Loucy (cell line): ENCODE measurements at regions not wholly inside any gene's neighbourhood (a gene's known extent, or its start where the extent isn't known, plus 50 kb on each side); places are given as distances from the start of the nearest gene placed in this dataset.

Experiments
- H2AFZ ChIP-seq: fragments of 200-600 bp; sonication (generic); 2 replicates; pipeline ENCODE4 v1.6.0; 2016; ENCODE audit warnings: antibody characterized with exemption, mild to moderate bottlenecking, low read length, moderate library complexity
- H3F3A ChIP-seq: fragments of 200-600 bp; 2 replicates; pipeline ENCODE4 v1.6.0; 2016; ENCODE audit warnings: antibody characterized with exemption, low read depth, mild to moderate bottlenecking
- H3K27me3 ChIP-seq: fragments of 200-600 bp; sonication (generic); 2 replicates; pipeline ENCODE4 v1.6.1; 2014; ENCODE audit warnings: low read length, mild to moderate bottlenecking; ENCODE audit not compliant: insufficient read depth, poor library complexity, severe bottlenecking
- H3K36me3 ChIP-seq: fragments of 200-600 bp; sonication (generic); 2 replicates; pipeline ENCODE4 v1.6.1; 2016; ENCODE audit warnings: low read length; ENCODE audit not compliant: insufficient read depth
- H3K4me1 ChIP-seq: fragments of 200-600 bp; sonication (generic); 2 replicates; pipeline ENCODE4 v1.5.1; 2014; ENCODE audit warnings: low read length, mild to moderate bottlenecking; ENCODE audit not compliant: insufficient read depth, poor library complexity, severe bottlenecking
- H3K4me2 ChIP-seq: fragments of 200-600 bp; sonication (generic); 2 replicates; pipeline ENCODE4 v1.6.0; 2014; ENCODE audit warnings: antibody characterized with exemption, low read length, low read depth, mild to moderate bottlenecking; ENCODE audit not compliant: poor library complexity, severe bottlenecking
- H3K4me3 ChIP-seq: fragments of 200-600 bp; sonication (generic); 2 replicates; pipeline ENCODE4 v1.5.1; 2014; ENCODE audit warnings: low read length, mild to moderate bottlenecking, mixed read lengths; ENCODE audit not compliant: poor library complexity, severe bottlenecking
- H3K79me2 ChIP-seq: fragments of 200-600 bp; sonication (generic); 2 replicates; pipeline ENCODE4 v1.6.1; 2014; ENCODE audit warnings: low read length; ENCODE audit not compliant: insufficient read depth
- H3K9ac ChIP-seq: fragments of 200-600 bp; sonication (generic); 2 replicates; pipeline ENCODE4 v1.6.0; 2014; ENCODE audit warnings: mild to moderate bottlenecking, low read depth, low read length, moderate library complexity; ENCODE audit not compliant: poor library complexity, severe bottlenecking
- H3K9me2 ChIP-seq: fragments of 200-600 bp; sonication (generic); replicated peaks from 2 replicates; pipeline ENCODE4 v1.6.1; 2016; ENCODE audit warnings: low read depth, low read length, mixed read lengths
- H3K9me3 ChIP-seq: fragments of 200-600 bp; sonication (generic); 2 replicates; pipeline ENCODE4 v1.6.1; 2014; ENCODE audit warnings: mild to moderate bottlenecking, antibody characterized with exemption, low read length, low read depth; ENCODE audit not compliant: insufficient read depth
- H4K20me1 ChIP-seq: fragments of 200-600 bp; sonication (generic); 2 replicates; pipeline ENCODE4 v1.6.0; 2014; ENCODE audit warnings: antibody characterized with exemption, low read length, mild to moderate bottlenecking; ENCODE audit not compliant: insufficient read depth, poor library complexity, severe bottlenecking
- CTCF ChIP-seq: fragments of 200-600 bp; sonication (generic); conservative IDR thresholded peaks from 2 replicates; pipeline ENCODE4 v1.5.1; 2014; ENCODE audit warnings: mild to moderate bottlenecking, antibody characterized with exemption, low read length
- EZH2phosphoT487 ChIP-seq: fragments of 200-600 bp; IDR thresholded peaks from 2 replicates; pipeline ENCODE4 v1.6.1; 2018; ENCODE audit warnings: antibody characterized with exemption, mild to moderate bottlenecking, moderate library complexity, borderline replicate concordance

GRCh38 chr9:71209890-71210289, 88.5 kb upstream of the TRPM3 start:
- Histone ChIP-seq H2AFZ (no peak overlapping the region), H3K9ac (no peak overlapping the region), H3F3A (no peaks in the 10 kb centered on the region), H3K4me2 (no peak overlapping the region), H3K9me2 (no peaks in the 10 kb centered on the region), H4K20me1 (no peaks in the 10 kb centered on the region), H3K9me3 (no peaks in the 10 kb centered on the region), H3K79me2 (no peaks in the 10 kb centered on the region), H3K4me3 (no peak overlapping the region), H3K4me1 (no peaks in the 10 kb centered on the region), H3K36me3 (no peaks in the 10 kb centered on the region), H3K27me3 (no peaks in the 10 kb centered on the region)
- TF ChIP-seq CTCF (no peak), EZH2phosphoT487 (no peak)

- Histone ChIP-seq H3K27me3 (no peaks in the 10 kb centered on the region), H3K9me2 (no peaks in the 10 kb centered on the region), H3K9ac (no peak overlapping the region), H2AFZ (no peak overlapping the region), H3K4me3 (no peak overlapping the region), H3K36me3 (no peaks in the 10 kb centered on the region), H4K20me1 (no peaks in the 10 kb centered on the region), H3K79me2 (no peaks in the 10 kb centered on the region), H3F3A (no peaks in the 10 kb centered on the region), H3K4me1 (no peaks in the 10 kb centered on the region), H3K4me2 (no peak overlapping the region), H3K9me3 (no peaks in the 10 kb centered on the region)
- TF ChIP-seq CTCF (no peak), EZH2phosphoT487 (no peak)
These were observed 81.5 kb upstream of the TRPM3 start for GRCh38 chr9:71202931-71203330.

DNA sequence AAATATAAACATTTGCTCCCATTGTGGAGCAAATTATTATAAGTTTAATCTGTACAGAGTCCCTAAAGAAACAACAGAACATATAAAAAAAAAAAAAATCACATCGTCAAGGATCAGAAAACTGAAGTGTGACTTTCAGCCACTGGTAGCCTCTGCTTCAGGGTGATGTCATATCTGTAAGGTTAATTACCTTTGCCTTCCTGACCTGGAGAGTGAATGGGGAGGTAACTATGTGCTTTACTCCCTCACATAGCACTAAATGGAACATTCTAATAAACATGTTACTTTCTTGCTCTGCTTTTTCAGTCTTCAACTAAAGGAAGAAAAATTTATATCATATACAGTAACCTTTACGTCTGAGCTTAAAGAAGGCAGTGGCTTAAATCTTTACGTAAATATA, 70.3 kb upstream of the TRPM3 start:
- no peak overlapping the region for H3K9ac ChIP-seq
- H4K20me1 ChIP-seq = no peaks in the 10 kb centered on the region
- H3K4me2 ChIP-seq = no peak overlapping the region
- H3K79me2 ChIP-seq = no peaks in the 10 kb centered on the region
- no peaks in the 10 kb centered on the region for H3K36me3 ChIP-seq
- no peaks in the 10 kb centered on the region for H3F3A ChIP-seq
- no peaks in the 10 kb centered on the region for H3K27me3 ChIP-seq
- no peaks in the 10 kb centered on the region for H3K9me2 ChIP-seq
- H2AFZ ChIP-seq = no peak overlapping the region
- H3K4me3 ChIP-seq = no peak overlapping the region
- TF ChIP-seq CTCF = no peak
- no peak for TF ChIP-seq EZH2phosphoT487
- no peaks in the 10 kb centered on the region for H3K4me1 ChIP-seq
- H3K9me3 ChIP-seq = no peaks in the 10 kb centered on the region
